OCI-M1 (cell line): ENCODE measurements at regions not wholly inside any gene's neighbourhood (a gene's known extent, or its start where the extent isn't known, plus 50 kb on each side); places are given as distances from the start of the nearest gene placed in this dataset.

Experiments used
- DNase-seq: peaks from one replicate; lab custom pipeline; 2025; lab: John Stamatoyannopoulos, UW

DNA sequence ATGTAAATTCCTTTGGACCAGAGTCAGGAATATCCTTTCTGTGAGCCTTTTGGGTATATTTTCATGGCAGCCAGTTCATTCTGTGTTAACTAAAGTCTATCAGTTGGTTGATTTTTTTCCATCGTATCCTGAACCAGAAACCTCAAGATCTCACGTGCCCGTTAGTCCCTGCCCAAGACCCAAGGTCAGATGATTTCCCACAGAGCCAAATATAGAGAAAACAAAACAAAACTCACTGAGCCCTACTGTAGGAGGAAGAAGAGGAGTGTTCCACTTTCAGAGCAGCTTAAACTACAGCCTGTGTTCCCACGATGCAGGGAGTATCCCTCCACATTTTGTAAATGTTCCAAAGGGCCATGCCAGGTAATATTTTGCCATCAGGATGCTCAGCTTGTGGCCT is 96.0 kb upstream of the ADO start:
- DNase-seq: peak; percentile 58

DNA sequence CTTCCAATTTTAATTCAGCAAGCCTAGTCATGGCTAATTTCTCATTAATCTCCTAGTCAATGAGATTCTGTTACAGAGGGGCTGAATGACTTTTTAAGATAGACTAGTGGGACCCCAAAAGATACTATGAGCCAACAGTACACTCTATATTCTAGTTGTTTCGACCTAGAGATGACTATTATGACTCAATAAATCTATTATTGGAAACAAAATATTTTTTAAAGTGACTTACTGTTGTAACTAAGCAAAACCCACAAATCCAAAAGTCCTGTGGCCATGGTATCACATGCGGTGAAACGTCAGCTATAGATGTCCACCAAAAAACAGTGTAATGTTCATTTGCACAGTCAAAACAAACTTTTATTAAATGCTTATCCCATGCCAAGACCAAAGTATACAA is 95.3 kb upstream of the ADO start:
- DNase-seq: no peak

DNA sequence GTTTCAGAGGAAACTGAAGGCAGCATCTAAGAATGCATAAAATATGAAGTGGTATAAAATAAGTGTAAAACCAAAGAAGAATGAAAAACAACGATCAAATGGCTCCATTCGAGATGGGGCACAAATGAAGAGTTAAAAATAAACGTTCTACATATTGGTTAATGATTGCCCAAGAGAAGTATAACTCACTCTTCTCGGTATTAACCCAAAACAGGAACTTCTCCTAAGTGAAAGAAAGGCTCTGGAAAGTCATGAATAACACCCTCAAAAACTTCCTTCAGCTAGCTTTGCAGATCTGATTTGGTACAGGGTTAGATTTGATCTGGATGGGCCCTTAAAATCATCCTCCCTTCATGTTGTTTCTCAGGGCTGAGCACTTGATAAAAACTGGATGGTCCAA is 94.3 kb upstream of the ADO start:
- DNase-seq: peak; percentile 22

DNA sequence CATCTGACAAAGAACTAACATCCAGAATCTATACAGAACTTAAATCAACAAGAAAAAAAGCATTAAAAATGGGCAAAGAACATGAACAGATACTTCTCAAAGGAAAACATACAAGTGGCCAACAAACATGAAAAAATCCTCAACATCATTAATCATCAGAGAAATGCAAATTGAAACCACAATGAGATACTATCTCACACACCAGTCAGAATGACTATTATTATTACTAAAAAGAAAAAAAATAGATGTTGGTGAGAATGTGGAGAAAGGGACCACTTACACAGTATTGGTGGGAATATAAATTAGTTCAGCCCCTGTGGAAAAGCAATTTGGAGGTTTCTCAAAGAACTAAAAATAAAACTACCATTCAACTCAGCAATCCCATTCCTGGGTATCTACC is 89.1 kb upstream of the ADO start:
- DNase-seq: no peak

DNA sequence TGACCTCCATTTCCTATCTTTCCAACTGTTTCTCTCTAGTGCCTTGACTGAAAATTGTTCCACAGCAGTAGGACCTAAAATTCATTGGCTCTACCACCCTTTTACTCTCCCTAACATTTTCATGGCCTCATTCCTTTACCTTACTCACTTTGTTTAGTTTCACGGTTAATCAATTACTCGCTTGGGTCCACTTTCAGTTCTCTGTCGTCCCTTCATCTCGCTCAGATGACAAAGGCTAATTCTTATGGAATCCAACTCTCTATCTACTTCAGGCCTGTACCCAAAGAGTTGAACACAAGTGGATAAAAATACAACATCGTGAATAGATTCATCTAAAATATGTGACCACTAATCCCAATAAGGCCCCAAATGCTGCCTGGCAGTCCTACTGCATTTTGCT is 85.9 kb upstream of the ADO start:
- no peak for DNase-seq

DNA sequence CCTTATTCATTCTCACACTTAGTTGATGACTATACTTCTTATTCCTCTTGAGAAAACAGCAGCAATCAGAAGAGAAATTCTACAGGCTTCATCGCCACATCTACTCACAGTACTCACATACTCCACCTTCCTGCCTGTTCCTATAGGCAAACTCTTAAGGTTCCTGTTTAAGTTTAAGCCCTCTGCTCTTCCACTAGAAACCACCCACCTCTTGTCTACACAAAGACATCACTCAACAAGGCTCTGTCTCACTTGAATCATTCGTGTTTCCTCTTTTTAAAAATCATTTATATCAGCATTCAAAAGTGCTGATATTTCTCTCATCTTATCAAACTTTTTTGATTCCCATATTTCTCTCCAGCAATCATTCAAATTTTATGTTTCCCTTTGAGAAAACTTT is 85.5 kb upstream of the ADO start:
- no peak for DNase-seq

DNA sequence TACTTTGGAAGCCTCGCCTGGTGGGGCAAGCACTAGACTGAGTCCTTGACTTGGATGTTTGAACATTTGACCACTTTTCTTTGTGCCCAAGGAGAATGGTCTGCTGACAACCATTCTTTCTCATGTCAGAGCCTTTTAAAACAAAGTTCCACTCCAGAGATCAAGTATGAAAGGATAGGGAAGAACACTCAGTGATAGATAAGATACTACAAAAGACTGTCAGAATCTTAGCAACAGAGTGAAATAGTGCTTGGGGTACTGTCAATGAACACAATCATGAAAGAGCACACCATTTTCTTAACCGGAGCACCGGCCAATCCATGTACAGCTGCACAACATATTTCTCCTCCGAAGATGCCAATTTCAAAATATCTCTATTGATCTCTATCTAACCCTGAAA is 82.8 kb upstream of the ADO start:
- no peak for DNase-seq

DNA sequence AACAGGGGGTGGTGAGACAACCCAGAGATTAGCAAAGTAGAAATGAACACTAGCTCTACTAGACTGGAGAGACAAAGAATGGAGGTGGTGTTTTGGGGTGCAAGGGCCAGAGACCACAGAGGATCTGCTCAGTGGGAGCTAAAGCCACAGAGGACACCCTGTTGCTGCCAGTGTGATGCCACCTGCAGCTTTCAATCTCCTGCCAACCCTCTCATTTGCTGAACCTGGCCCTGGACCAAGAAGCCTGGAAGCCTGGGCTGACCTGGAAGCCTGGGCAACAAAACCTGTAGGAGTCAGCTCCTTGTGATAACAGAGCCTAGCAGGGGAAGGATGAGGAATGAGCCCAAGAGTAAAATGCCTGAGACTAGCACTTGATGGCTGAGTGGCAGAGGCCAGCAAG is 81.1 kb upstream of the ADO start:
- no peak for DNase-seq

DNA sequence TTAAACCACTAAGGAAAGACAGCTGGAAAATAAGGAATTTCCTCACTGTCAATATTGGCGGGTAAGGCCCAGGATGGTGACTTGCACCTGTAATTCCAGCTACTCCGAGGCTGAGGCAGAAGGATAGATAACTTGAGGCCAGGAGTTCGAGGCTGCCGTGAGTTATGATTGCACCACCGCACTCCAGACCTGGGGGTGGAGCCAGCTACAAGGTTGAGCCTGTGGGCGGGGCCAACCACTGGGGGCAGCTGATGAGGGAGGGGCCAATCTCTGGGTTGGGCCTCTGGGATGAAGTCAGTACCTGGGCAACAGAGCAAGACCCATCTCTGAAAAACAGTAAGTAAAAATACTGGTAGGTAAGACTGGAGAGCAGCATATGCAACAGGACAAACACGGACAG is 80.1 kb upstream of the ADO start:
- no peak for DNase-seq

DNA sequence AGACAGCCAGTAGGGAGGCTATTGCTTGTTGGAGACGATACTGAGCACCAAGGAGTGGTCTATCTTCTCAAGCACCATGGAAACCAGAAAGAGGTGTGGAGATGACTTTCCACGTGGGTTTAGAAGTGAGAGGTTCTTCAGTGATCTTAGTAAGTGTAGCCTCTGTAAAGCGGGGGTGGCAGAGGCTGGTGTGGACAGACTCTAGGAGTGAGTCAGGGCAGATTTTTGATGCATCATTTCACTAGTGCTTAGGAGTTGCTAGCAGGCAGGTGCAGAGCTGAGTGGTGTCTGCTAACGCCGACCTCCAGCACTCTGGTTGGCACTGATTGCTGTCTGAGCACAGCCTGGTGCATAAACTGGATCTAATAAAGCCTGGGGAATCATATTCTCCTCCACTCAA is 78.4 kb upstream of the ADO start:
- no peak for DNase-seq

DNA sequence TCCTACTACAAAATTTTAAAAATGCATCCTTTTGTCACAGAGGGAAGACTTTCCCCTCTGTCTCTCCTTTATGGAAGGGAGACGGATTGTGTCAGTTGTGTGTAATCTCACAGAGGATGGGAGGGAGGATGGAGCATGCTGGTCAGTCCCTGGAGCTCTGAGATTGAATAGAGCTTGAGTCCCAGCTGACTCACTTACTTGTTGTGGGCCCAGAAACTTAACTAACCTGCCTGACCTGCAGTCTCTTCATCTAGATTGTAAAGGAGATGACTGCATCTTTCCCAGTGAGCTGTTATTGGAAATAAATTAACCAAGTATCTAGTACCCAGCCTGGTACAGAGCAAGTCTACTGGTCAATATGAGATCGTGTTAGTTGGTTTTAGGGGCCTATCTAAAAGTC is 77.9 kb upstream of the ADO start:
- no peak for DNase-seq

DNA sequence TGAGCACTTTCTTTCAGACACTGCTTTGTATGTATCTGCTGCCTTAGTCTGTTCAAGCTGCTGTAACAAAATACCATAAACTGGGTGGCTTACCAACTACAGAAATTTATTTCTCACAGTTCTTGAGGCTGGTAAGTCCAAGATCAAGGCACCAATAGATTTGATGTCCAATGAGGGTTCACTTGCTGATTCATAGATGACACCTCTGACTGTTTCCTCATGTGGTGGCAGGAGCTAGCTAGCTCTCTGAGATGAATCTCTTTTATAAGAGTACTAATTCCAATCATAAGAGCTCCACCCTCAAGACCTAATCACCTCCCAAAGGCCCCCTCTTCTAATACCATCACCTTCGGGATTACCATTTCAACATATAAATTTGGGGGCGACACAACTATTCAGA is 76.6 kb upstream of the ADO start:
- no peak for DNase-seq

DNA sequence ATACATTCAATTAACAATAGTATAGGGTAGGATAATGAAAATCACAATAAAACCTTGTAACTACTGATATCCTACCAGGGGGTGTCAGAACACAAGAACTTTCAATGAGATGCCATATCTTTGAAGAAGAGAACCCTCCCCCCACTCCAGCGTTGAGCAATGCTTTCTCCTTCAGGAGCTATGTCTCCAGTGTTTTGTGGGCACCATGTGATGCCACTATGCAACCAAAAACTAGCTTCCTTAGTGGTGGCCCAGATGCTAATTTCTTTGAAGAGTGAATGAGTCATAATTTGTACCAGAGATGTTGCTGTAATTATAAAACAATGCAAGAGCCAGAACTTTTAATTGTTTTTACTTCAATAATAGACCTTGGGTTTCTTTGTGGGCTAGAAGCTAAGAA is 76.0 kb upstream of the ADO start:
- DNase-seq: peak; percentile 16

DNA sequence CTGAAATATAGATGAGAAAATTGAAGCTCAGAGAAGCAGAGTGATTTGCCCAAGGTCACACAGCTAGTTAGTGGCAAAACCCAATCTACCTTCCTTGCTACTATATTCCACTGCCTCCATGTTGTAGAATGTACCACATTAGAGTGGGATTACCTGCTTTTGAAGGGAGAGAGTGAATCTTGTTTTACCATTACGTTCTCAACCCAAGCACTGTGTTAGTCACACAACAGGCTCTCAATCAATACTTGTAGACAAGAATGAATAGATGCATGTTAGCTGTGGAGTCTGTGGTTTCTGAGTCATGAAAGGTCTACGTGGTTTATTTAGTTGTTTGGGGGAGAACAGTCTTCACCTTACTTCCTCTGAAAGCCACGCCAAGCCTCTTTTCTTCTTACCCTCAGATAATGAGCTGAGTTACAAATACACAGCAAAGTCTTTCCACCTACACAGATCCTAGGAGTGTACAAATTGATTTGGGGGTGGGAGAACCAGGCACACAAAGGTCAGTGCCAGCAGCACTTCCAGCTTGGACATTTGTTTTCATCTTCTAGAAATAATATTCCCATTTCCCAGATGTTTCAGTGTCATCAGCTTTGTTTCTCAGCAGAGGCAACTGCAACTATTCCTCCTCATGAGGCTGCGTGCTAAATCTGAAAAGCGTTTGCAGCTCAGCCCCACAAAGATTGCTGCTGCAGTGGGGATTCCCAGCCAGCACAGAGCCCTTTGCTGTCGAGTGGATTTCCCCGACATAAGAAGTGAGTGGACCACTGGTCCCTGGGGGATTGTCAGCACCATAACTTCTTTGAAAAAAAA is 71.5 kb upstream of the ADO start:
- peak; percentile 51 for DNase-seq

DNA sequence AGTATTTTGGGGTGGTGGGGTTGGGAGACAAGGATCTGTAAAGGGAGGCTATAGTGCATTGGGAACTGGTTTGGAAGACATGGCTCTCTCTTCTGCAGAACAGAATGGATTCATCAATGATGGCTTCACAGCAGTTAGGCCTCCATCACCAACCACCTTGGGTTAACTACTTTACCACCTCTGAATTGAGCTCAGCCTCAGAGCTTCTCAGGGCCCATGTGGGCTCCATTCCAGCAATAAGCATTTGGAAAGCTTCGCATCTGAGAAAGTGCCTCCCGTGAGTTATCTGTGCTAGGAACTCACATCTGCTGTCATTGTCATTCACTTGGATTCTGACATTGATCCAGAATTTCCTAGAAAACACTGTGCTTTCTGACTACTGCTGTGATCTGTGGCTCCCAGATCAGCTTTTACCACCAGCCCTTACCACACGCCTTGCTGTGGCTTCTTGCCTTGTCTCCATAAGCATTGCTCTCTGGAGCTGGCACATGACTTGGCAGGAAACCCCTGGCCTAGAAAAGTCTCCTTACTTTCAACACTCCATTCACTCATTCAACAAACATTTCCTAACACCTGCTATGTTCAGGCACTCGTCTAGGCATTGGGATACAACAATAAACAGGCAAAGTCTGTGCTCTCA is 70.7 kb upstream of the ADO start:
- DNase-seq: peak; percentile 60

DNA sequence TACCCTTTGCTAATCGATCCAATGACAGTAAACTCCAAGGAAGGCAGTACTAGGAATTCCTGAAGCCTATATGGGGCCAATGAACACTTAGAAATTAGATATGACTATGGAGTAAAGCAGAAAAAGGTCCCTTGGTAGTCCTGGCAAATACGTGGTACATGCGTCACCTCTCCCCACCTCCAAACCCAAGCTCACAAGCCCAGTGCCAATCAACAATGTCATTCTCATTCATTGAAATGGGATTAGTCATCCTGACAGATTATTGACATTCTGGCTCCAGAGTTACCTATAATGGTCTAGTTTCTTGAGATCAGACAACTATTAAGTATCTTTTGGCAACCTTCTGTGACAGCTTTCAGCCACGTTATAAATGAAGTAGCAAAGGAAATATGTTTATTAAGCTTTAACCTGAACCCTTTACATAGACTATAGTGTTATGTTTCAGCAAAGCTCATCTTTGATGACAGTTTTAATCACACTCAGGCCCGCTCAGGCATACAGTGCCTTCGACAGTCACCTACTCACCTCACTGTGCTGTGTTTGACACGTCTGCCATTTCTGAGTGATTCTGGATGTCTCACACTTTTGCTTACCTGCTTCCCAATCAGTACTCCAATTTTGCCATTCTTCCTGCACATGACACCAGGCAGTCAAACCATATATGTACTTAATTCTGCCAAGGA is 69.6 kb upstream of the ADO start:
- no peak for DNase-seq

DNA sequence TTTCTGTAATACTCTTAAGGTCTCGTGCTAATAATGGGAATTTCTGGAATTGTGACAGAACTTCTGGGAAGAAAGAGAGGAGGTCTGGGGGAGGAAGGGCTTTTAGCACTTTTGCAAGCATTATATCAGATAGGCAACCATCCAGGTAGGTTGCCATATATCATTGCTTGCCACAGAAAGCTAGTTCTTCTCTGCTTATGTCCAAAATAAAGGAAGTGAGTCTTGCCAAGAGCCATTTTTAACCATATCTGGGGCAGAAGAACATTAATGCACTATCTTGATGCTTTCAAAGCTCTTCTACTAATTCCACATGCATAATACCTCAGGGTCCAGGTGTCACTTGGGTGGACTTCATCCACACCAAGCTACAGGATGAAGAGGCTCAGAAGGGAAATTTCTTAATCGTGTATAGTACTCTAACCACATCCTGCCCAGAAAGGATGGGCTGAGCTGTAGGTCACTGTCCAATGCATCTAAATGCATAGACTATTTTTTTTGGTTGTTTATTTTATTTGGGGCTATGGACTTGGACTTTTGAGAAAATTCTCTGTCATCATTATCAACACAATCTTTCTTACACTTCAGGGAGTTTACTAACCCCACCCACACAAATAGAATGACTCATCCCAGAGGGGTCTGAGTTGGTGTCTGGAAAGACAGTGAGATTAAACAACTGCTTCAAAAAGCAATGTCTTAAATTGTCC is 68.9 kb upstream of the ADO start:
- DNase-seq: peak; percentile 53

DNA sequence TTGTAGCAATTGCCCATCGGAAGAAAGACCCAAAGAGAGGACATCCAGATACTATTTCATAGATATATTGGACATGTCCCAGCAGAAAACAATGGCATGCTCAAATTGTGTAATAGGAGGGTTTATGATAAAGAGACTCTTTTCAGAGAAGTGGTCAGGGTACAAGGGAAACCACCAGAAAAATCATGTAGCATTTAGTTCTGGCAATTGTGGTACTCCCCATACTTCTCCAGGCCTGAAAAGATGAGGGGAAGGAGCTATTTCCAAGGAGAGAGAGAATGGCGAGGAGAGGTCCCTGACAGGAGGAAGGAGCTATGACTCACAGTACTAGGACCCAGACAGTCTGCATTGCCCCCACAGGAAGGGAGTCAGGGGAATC is 68.4 kb upstream of the ADO start:
- DNase-seq: no peak

DNA sequence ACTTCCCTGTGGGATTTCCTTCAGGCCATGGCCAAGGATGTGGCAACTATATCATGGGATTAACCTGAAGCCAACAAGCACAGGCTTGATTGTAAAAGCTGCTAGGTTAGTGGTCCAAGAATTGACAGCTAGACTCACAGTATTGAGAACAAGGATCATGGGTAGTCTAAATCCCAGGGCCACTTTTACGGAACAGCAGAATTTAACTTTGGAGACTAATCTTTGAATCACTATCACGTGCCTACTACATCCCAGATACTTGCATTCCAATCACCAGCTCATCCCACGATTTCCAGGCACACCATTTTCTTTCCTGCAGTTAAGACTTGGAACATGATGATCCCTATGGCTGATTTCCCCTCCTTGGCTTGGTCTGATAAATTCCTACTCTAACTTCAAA is 65.6 kb upstream of the ADO start:
- DNase-seq: no peak

DNA sequence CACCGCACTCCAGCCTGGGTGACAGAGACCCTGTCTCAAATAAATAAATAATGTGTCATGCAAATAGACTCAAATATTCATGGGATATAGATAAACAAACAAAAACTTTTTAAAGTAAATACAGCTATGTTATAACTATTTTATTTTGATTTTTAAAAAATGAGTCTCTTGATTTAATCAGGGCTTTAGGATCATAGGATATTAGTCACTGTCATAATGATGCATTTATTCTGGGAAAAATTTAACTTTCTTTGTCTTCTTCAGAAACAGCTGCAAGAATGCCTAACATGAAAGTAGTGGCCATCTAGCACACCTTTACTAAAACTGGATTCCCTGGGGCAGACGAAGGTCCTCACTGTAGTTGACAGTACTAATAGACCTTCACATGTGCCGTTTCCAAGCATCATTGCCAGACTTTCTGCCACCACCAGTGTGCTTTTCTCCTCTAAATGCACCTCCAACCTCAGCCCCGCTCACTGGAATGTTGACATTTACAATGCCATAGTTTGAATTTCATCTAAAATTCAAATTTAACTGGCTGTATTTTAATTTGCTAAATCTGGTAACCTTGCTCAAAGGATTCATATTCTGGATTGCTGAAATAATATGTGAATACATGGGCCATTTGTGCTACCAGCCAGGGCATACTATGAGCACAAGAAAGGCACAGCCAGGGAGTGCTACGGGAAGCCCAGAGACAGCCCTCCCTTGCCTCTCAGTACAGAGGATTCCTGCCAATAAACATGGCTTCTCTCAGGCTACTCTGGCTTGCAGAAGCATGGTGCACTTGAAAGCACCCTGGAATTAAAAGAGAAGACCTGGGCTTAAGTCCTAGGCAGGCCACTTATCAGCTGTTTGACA is 63.4 kb upstream of the ADO start:
- DNase-seq: no peak

DNA sequence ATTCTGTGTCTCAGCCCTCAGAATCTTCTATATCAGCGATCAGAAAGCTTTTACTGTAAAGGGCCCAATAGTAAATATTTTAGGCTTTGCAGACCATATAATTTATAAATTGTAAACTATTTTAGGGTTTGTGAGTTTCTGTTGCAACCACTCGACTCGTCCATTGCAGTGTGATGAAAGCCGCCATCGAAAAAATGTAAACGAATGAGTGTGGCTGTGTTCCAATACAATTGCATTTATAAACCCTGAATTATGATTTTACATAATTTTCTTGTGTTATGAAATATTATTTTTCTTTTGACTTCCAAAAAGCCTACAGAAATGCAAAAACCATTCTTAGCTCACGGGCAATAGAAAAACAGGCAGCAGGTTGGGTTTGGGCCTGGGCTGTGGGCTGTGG is 62.5 kb upstream of the ADO start:
- DNase-seq: no peak

DNA sequence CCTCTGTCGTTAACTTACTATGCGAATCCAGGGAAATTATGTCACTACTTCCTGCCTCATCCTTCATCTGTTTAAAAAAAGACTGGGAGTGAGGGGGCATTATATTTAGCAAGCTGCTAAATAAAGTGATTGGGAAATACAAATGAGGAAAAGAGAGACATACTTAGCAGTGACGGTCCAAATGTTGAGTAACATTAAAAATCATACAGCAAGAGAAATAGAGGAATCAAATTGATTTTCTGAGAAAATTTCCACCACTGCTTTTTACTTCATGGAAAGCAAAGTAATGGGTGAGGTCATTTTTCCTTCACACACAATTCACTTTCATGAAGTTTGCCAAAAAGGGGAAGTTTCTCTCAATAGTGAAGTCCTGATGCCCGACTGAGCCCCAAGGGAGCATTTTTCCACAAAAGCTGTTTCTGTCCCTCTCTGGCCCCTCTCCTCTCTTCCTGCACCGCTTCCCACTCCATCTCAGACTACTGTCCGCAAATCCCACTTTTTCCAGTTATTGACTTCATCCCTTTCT is 61.9 kb upstream of the ADO start:
- peak; percentile 84 for DNase-seq
